IMR-90 (cell line): ENCODE measurements at regions not wholly inside any gene's neighbourhood (a gene's known extent, or its start where the extent isn't known, plus 50 kb on each side); places are given as distances from the start of the nearest gene placed in this dataset.

Source experiments
- CEBPB ChIP-seq: IDR thresholded peaks from 2 replicates; pipeline ENCODE4 v1.6.1; 2012; ENCODE audit warnings: low read depth, low read length, improper control_type of control experiment
- CTCF ChIP-seq: conservative IDR thresholded peaks from 2 replicates; pipeline ENCODE4 v1.5.1; 2012; ENCODE audit warnings: mild to moderate bottlenecking, low read depth, low read length, improper control_type of control experiment
- FOS ChIP-seq: fragments of 150-350 bp; IDR thresholded peaks from 2 replicates; pipeline ENCODE4 v1.6.1; 2016; ENCODE audit warnings: low read depth, low read length
- MAFK ChIP-seq: IDR thresholded peaks from 2 replicates; pipeline ENCODE4 v1.6.1; 2012; ENCODE audit warnings: low read depth, low read length, improper control_type of control experiment
- POLR2A ChIP-seq: IDR thresholded peaks from 2 replicates; pipeline ENCODE4 v1.6.1; 2012; ENCODE audit warnings: mild to moderate bottlenecking, low read depth, low read length
- RAD21 ChIP-seq: IDR thresholded peaks from 2 replicates; pipeline ENCODE4 v1.6.1; 2012; ENCODE audit warnings: low read length, improper control_type of control experiment
- RCOR1 ChIP-seq: IDR thresholded peaks from 2 replicates; pipeline ENCODE4 v1.6.1; 2012; ENCODE audit warnings: mild to moderate bottlenecking, low read length, improper control_type of control experiment; ENCODE audit not compliant: insufficient replicate concordance
- SMC3 ChIP-seq: fragments of 150-350 bp; IDR thresholded peaks from 2 replicates; pipeline ENCODE4 v1.6.1; 2016; ENCODE audit warnings: low read depth, mild to moderate bottlenecking, antibody characterized with exemption, low read length, moderate library complexity
- USF2 ChIP-seq: fragments of 150-350 bp; IDR thresholded peaks from 2 replicates; pipeline ENCODE4 v1.6.1; 2017; ENCODE audit warnings: mild to moderate bottlenecking, antibody characterized with exemption, low read length, low read depth

- no peak for TF ChIP-seq RCOR1
- no peak for TF ChIP-seq CTCF
- no peak for TF ChIP-seq USF2
- no peak for TF ChIP-seq POLR2A
- no peak for TF ChIP-seq RAD21
- TF ChIP-seq CEBPB = no peak
- TF ChIP-seq MAFK = no peak
- TF ChIP-seq FOS = no peak
- no peak for TF ChIP-seq SMC3
Measured at GRCh38 chr5:2460098-2460497, 291.4 kb downstream of the IRX2 start.
